Muscle of leg (tissue), 3 donors: ENCODE measurements at regions not wholly inside any gene's neighbourhood (a gene's known extent, or its start where the extent isn't known, plus 50 kb on each side); places are given as distances from the start of the nearest gene placed in this dataset.
"Not testable (repeated sequence)": the region's sequence is repeated elsewhere in the genome, so short reads cannot be mapped to it uniquely, and the experiment has no call there.

Source experiments
- DNase-seq: peaks from one replicate; pipeline ENCODE4 v3.0.0; 2013
- H3K27ac ChIP-seq: one replicate; pipeline ENCODE4 v1.5.1; 2013; ENCODE audit warnings: mild to moderate bottlenecking, low read length, control low read depth
- H3K27me3 ChIP-seq: one replicate; pipeline ENCODE4 v1.6.1; 2013; ENCODE audit warnings: low read length; ENCODE audit not compliant: control insufficient read depth, insufficient read depth
- H3K36me3 ChIP-seq: one replicate; pipeline ENCODE4 v1.6.1; 2013; ENCODE audit warnings: low read length; ENCODE audit not compliant: control insufficient read depth, insufficient read depth
- H3K4me1 ChIP-seq: one replicate; pipeline ENCODE4 v1.6.1; 2013; ENCODE audit warnings: low read length; ENCODE audit not compliant: control insufficient read depth, insufficient read depth
- H3K4me3 ChIP-seq: one replicate; pipeline ENCODE4 v1.5.1; 2013; ENCODE audit warnings: low read length, control low read depth
- H3K9me3 ChIP-seq: replicated peaks from 2 replicates; pipeline ENCODE4 v1.6.1; 2013; ENCODE audit warnings: low read depth, low read length; ENCODE audit not compliant: control insufficient read depth
- WGBS: methylation state at CpG from one replicate; pipeline ENCODE4 v1.1.5; 2013; ENCODE audit warnings: missing lambda C conversion rate; ENCODE audit not compliant: insufficient coverage; 5-methylcytosine and 5-hydroxymethylcytosine counted together

- H3K27me3 ChIP-seq: no peaks in the 10 kb centered on the region
- no peaks in the 10 kb centered on the region for H3K4me1 ChIP-seq
- H3K27ac ChIP-seq: no peak overlapping the region
- no peak overlapping the region for H3K4me3 ChIP-seq
- WGBS: 80% methylated on average over 1 of the region's 2 CpGs
- H3K9me3 ChIP-seq: no peaks in the 10 kb centered on the region
- no peaks in the 10 kb centered on the region for H3K36me3 ChIP-seq
- DNase-seq: no peak
These were observed 436.3 kb upstream of the CBLB start for GRCh38 chr3:106305127-106305526.

GRCh38 chr3:106305882-106306435 is 437.1 kb upstream of the CBLB start:
- WGBS: 100% methylated on average over 1 of the region's 1 CpG
- Histone ChIP-seq H3K4me3 (no peak overlapping the region), H3K27me3 (no peaks in the 10 kb centered on the region), H3K9me3 (no peaks in the 10 kb centered on the region), H3K36me3 (no peaks in the 10 kb centered on the region), H3K4me1 (no peaks in the 10 kb centered on the region), H3K27ac (no peak overlapping the region)
- DNase-seq: no peak

- no peak for DNase-seq
- Histone ChIP-seq H3K27ac (no peak overlapping the region), H3K4me1 (no peaks in the 10 kb centered on the region), H3K36me3 (no peaks in the 10 kb centered on the region), H3K27me3 (no peaks in the 10 kb centered on the region), H3K4me3 (no peak overlapping the region), H3K9me3 (no peaks in the 10 kb centered on the region)
- no CpG with 5 or more reads among the region's 1 CpG for WGBS
These were observed 440.5 kb upstream of the CBLB start for GRCh38 chr3:106309274-106309673.

- DNase-seq, H3K27ac ChIP-seq, H3K9me3 ChIP-seq, H3K4me3 ChIP-seq, H3K4me1 ChIP-seq, H3K36me3 ChIP-seq, H3K27me3 ChIP-seq: not testable (repeated sequence)
- no CpG with 5 or more reads among the region's 4 CpGs for WGBS
These were observed 441.0 kb upstream of the CBLB start for GRCh38 chr3:106309798-106310197.

- H3K4me3 ChIP-seq: no peak overlapping the region
- no peak for DNase-seq
- H3K36me3 ChIP-seq: no peaks in the 10 kb centered on the region
- H3K27me3 ChIP-seq: no peaks in the 10 kb centered on the region
- 80% methylated on average over 1 of the region's 6 CpGs for WGBS
- H3K9me3 ChIP-seq: no peaks in the 10 kb centered on the region
- no peaks in the 10 kb centered on the region for H3K4me1 ChIP-seq
- H3K27ac ChIP-seq: no peak overlapping the region
These were observed 448.6 kb upstream of the CBLB start for GRCh38 chr3:106317141-106318055.

- H3K9me3 ChIP-seq: peaks cover 12% of the 10 kb centered on the region
- DNase-seq, H3K27ac ChIP-seq, H3K4me3 ChIP-seq, H3K36me3 ChIP-seq, H3K4me1 ChIP-seq, H3K27me3 ChIP-seq: not testable (repeated sequence)
- WGBS: no CpG with 5 or more reads among the region's 1 CpG
These were observed 452.6 kb upstream of the CBLB start for GRCh38 chr3:106321438-106321837.

GRCh38 chr3:106323586-106323985 is 454.8 kb upstream of the CBLB start:
- no peaks in the 10 kb centered on the region for H3K36me3 ChIP-seq
- peaks cover 12% of the 10 kb centered on the region for H3K9me3 ChIP-seq
- no CpG with 5 or more reads among the region's 1 CpG for WGBS

GRCh38 chr3:106326941-106327695 is 458.3 kb upstream of the CBLB start:
- WGBS: no CpG with 5 or more reads among the region's 4 CpGs

More at GRCh38 chr3:106323586-106323985, 454.8 kb upstream of the CBLB start:
- Histone ChIP-seq H3K27ac (no peak overlapping the region), H3K4me3 (no peak overlapping the region), H3K4me1 (no peaks in the 10 kb centered on the region), H3K27me3 (no peaks in the 10 kb centered on the region)
- DNase-seq: no peak

GRCh38 chr3:106327696-106328025 is 458.8 kb upstream of the CBLB start:
- H3K9me3 ChIP-seq: peaks cover 12% of the 10 kb centered on the region
- H3K4me1 ChIP-seq: no peaks in the 10 kb centered on the region
- no peaks in the 10 kb centered on the region for H3K27me3 ChIP-seq
- no peaks in the 10 kb centered on the region for H3K36me3 ChIP-seq
- H3K4me3 ChIP-seq: no peak overlapping the region
- WGBS: no CpG with 5 or more reads among the region's 1 CpG
- no peak for DNase-seq
- H3K27ac ChIP-seq: no peak overlapping the region

More at GRCh38 chr3:106326941-106327695, 458.3 kb upstream of the CBLB start:
- H3K9me3 ChIP-seq: peaks cover 12% of the 10 kb centered on the region
- no peaks in the 10 kb centered on the region for H3K4me1 ChIP-seq
- no peak overlapping the region for H3K27ac ChIP-seq
- no peaks in the 10 kb centered on the region for H3K36me3 ChIP-seq
- H3K27me3 ChIP-seq: no peaks in the 10 kb centered on the region
- no peak overlapping the region for H3K4me3 ChIP-seq
- DNase-seq: peak; percentile 39

- Histone ChIP-seq H3K4me1 (no peaks in the 10 kb centered on the region), H3K27me3 (no peaks in the 10 kb centered on the region), H3K36me3 (no peaks in the 10 kb centered on the region), H3K4me3 (no peak overlapping the region), H3K27ac (no peak overlapping the region), H3K9me3 (peaks cover 12% of the 10 kb centered on the region)
- whole genome bisulfite sequencing: no CpG with 5 or more reads among the region's 2 CpGs
- no peak for DNase-seq
These were observed 459.4 kb upstream of the CBLB start for GRCh38 chr3:106328224-106328623.
